NCI-H748 treated with DMSO at 0.1 percent for 48 hours (cell line): ENCODE measurements at regions not wholly inside any gene's neighbourhood (a gene's known extent, or its start where the extent isn't known, plus 50 kb on each side); places are given as distances from the start of the nearest gene placed in this dataset.

Experiments
- DNase-seq: peaks from one replicate; lab custom pipeline; 2025; lab: John Stamatoyannopoulos, UW

DNA sequence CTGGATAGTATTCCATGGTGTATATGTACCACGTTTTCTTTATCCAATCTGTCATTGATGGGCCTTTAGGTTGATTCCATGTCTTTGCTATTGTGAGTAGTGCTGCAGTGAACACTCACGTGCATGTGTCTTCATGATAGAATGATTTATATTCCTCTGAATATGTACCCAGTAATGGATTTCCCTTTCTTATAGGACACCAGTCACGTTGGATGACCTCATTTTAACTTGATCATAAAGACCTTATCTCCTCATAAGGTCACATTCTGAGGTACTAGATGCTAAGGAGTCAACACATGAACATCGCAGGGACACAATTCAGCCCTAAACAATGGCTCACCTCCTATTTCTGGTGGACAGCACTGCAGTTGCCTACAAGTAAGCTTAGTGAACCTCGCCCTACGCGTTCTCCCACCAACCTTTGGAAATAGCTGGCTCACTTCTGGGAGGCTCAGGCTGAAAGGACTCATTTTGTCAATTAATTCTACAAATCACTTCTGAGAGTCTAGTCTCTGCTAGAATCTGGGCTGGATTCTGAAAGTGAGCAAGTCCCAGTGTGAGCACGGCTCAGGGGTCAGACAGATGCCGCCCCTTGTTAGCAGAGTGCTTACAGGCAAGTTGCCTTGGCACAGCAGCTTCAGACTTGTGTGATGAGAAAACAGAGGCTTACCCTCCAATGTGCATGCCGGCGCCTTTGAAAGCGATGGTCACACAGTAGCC, 183.8 kb upstream of the GSC start:
- no peak for DNase-seq

DNA sequence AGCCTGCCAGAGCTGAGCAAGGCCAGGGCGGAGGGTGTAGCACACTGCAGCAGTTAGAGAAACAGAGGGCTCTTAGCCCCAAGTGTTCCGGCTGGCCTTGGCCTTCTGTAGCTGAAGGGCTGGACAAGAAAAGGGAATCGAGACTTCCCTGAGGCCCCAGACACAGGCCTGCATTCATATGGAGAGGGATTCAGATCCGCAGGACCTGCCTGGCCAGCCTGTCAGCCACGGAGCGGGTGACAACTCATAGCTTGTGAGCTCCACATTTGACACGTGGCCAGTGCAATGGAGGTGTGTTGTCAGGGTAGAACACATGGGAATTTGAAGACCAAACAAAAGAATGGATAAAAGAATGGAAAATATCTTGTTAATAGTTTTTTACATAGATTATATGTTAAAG, 182.2 kb upstream of the GSC start:
- DNase-seq: no peak

DNA sequence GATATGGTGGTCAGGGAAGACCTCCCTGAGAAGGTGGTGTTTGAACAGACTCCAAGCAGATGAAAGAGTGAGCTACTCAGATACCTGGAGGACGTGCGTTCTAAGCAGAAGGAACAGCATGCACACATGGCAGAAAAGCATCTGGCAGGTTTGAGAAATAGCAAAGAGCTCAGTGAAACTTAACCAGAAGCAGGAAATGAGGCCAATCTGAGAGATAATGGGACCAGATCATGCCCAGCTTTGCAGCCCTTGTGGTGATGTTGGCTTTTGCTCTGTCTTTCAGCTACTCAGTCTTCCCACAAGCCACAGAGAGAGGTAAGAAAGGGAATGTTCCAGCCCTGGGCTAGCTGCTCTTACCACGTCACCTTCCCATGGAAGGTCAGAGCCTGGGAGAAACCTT, 176.3 kb upstream of the GSC start:
- DNase-seq: no peak

DNA sequence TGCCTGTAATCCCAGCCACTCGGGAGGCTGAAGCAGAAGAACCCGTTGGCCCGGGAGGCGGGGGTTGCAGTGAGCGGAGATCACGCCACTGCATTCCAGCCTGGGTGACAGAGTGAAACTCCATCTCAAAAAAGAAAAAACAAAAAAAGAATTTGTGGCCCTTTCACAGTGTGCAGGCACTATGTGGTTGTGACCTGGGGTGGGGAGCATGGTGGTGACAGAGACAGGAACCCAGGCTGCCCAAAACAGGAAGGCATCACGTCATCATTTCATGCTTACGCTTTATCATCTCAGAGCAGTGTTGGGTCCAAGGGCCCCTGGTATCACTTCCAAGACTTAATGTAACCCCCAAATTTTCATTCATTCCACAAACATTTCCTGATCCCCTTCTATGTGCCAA, 175.7 kb upstream of the GSC start:
- DNase-seq: no peak

DNA sequence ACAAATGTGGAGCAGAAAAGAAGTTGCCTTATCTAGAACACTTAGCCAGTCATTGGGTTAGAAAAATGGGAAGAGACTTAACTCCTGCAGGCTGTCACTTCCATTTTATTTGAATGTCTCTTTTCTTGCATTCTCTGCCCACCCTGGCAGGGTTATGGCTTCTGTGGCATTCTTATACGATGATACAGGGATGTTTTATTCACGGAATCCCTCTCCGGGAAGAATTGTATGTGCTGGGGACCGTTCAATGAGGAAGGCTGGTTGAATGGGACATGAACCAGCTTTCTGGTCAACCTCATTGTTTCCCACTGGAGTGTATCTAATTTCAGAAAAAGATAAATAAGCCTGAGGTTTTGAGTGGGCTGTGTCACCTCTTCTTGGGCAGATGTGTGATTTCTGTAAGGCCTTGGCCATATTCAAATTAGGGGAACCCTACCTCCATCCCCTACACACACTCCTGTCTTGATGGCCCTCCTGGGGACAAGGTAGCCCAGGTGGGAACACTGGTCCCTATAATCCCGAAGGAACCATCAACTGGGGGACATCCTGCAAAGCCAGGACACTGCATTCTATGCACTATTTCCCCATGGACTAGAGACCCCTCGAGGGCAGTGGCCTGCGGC, 174.8 kb upstream of the GSC start:
- DNase-seq: no peak

DNA sequence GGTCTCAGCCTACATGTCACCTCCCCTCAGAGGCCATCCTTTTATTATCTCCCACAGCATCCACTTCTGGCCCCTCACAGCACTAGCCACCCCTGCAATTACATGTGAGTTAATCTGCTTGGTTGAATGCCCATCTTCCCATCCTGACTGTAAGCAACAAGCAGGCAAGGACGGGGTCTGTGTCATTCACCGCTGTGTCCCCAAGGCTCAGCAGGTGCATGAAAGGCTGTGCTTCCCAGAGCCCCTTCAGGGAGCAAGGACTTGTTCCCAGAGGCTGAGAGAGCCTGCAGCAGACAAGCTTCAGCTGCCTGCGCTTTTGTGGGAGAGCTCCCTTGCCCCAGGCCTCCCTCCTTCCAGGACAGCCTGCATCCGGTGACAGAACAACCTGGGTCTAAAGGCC, 172.7 kb upstream of the GSC start:
- no peak for DNase-seq

DNA sequence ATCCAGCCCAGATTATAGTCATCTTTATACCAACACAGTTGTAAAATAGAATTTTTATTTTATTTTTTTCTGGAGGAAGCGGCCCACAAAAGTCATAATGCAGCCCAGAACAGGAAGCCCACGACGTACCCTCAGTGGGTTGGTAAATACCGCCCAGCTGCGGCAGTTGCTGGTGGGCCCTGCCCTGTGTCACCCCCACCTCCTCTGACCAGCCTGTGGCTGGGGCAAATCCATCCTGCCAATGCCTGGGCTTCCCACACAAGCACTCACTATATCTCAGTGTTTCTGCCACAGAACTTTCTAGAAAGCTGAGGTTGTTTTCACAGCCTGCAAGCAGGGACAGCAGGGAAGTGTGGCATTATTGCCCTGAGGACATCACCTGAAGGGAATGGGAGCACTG, 171.4 kb upstream of the GSC start:
- DNase-seq: no peak

DNA sequence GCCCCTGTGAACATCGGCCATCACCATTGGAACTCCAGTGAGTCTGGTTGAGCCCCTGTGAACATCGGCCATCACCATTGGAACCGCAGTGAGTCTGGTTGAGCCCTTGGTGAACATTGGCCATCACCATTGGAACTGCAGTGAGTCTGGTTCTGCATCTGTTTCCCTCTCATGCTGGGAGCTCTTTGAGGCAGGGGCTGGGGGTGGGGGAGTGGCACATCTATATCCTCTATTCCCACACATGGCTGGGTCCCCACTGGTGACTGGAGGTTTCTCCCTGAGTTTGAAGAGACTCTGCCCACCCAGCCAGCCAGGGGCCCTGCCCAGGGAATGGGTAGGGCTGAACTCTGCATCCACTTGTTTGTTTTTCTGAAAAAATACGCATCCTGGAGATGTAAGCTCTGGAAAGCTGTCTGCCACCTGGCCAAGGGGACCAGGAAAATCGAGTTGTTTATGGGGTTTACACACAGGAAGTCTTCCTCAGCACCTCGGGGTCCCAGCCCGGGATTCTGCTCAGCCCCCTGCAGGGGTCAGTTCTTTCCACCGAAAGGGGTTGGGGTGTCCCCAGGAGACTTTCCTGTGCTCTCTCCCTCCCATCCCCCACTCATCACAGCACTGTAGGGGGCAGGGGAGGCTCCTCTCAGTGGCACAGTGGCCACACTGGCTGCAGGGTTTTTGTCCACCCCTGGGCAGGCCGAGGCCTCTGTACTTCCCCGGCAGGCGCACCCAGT, 170.5 kb upstream of the GSC start:
- no peak for DNase-seq

DNA sequence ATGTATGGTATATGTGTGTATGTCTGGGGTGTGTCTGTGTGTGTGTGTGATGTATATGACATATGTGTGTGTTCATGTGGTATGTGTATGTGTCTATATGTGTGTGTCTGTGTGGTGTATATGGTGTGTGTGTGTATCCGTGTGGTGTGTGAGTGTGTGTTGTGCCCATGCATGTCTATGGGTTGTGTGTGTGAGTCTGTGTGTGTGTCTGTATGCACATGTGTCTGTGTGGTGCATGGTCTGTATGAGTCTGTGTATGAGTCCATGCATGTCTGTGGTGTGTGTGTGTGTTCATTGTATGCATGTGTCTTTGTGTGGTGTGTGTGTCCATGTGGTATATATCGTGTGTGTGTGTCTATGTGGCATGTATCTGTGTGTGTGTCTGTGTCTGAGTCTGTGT, 168.1 kb upstream of the GSC start:
- no peak for DNase-seq

DNA sequence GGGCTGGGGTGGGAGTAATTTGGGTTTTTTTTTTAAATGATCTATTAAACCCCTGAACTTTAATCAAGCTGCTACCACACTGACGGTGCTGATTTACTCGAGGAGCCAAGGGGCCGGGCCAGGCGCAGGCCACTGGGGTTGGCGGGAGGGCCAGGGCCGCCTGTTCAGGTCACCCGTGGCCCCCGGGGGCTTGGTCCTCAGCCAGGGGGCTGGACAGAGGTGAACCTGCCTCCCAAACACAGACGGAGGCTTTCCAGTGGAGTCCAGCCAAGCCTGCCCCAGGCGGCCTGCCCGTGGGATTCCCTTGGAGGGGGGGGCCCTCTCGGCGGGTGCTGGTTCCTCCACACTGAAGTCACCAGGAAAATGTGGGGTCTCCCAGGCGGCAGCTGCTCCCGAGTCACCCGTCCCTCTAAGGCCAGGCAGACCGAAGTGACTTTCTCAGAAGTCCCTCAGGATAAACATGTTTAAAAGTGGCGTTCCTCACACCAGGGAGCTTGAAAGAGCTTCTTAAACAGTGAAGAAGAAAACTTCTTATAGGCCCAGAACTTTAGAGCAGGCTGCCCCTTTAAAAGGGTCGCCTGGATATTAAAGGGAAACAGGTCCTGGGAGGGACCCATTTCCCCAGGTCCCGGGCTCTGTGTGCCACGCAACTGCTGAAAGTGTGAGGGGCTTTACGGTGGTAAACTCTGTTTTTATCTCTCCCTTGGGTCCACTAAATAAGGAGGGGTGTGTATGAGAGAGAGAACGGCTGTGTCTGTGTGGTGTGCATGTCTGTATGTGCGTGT, 167.2 kb upstream of the GSC start:
- no peak for DNase-seq

DNA sequence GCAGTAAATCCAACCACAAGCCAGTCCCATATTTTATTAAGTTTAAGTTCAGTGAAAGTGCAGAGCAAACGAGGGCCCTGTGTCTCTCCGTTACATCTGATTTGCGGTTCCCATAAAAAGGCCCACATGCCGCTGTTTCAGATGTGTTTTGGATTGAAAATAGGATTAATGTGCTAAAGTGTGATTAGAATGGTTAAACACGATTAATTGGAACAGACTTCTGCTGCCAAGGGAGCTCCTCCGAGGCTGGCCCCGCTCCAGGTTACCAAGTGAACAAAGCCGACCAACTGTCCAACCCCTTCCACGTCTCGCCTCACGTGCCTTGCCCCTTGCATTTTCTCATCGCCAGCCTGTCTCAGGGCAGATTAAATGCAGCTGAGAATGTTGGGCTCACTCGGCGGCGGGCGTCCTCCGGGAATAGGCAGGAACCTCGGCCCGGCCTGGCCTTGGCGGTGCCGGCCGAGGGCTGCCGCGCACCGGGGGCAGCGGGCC, 166.5 kb upstream of the GSC start:
- peak; percentile 50 for DNase-seq

DNA sequence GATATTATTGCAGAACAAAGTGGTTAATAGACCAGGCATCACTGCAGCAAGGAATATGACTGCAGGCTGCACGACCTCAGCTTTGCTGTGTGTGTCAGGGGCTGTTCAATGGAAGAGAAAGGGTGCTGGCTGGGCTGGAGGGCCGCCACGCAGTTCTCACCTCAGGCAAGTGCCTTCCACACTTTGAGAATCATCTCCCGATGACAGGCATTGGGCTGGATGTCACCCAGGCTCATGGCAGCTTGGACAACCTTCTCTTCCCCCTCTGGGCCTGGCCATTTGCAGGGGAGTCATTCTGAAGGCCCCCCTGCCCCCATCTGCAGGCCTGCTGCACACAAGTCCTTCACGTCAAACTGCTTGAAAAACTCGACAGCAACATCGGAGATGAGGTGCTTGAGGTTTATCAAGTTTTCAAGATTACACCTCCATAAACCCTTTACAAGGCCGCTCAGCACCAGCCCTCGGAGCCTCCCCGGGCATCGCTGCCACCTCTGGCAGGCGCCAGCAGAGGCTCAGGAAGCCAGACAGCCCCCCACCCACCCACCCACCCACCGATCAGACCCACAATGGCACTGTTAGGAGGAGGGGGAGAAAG, 165.9 kb upstream of the GSC start:
- DNase-seq: no peak

DNA sequence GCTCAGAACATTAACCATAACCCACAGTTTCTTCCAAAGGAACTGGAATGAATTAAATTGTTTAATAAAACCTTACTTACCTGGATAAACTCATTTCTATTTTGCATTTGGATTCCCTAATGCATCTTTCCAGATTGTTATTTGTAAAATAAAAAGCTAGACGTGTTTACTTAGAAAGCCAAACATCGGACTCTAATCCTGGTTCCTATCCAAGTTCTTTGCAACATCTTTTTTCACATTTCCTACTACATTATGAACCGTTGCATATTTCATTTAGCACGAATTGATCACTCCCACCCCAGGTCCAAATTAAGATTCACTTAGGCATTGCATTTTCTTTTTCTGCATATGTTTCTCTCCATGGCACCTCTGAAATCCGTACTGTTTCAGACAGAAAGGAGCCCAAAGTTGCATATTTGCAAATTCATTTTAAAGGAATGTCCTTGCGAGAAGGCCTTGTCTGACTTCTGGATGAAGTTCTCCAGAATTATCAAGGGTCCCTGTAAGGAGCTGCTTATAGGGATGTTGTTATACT, 164.4 kb upstream of the GSC start:
- DNase-seq: no peak

DNA sequence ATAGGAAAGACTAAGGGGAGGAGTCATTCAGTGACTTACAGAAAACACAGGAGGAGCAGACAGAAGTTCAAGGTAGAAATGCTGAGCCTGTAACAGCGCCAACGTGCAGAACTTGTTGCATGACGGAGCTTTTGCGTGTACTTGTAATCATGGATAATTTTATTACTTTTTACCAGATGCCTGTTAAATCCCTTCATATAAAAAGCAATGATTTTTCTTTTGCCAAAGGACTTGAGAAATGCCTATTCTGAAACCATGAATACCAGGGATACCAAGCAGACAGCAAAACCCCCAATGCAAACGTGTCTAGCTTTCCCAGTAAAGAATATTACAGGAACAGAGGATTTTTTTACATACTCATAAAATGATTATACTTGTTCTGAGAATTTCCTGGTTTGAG, 163.6 kb upstream of the GSC start:
- no peak for DNase-seq

DNA sequence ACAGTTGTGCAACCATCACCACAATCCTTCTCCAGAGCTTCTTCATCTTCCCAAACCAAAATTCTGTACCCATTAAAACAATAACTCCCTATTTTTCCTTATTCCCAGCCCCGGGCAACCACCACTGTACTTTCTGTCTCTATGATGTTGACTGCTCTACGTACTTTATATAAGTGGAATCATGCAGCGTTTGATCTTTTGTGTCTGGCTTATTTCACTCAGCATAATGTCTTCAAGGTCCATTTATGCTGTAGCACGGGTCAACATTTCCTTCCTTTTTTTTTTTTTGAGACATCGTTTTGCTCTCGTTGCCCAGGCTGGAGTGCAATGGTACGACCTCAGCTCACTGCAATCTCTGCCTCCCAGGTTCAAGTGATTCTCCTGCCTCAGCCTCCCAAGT, 162.7 kb upstream of the GSC start:
- DNase-seq: no peak

DNA sequence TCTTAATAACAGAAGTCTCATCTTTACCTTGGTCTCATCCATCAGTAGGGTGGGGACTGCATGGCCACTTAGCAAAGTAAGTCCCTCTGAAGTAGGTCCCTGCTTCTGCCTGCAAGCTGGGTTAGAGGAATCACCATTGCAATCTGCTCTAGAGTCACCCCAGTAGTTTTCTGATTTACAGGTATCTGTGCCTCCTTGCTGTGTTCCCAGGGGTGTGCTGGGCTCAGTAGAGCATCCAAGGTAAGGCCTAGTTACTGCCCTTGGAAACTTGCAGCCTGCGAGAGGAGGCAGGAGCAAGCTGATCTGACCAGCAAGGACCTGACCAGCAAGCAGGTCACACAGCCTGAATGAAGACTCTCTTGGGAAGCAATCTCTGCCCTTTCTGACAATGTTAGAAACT, 160.8 kb upstream of the GSC start:
- no peak for DNase-seq

DNA sequence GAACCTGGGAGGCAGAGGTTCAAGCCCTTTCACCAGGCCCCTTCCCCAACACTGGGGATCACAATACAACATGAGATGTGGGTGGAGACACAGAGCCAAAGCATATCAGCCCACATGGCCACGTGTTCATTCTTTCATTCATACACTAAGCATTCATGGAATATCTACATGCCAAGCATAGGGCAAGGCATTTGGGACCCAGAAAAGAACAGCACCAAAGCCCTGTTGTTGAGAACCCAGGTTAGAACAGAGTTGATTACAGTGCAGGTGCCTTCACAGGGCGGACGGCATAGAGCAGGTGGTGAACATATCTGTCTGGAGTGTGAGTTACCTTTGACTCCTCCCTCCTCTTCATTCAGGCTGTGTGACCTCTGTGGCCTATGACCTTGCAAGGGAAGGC, 159.4 kb upstream of the GSC start:
- no peak for DNase-seq

DNA sequence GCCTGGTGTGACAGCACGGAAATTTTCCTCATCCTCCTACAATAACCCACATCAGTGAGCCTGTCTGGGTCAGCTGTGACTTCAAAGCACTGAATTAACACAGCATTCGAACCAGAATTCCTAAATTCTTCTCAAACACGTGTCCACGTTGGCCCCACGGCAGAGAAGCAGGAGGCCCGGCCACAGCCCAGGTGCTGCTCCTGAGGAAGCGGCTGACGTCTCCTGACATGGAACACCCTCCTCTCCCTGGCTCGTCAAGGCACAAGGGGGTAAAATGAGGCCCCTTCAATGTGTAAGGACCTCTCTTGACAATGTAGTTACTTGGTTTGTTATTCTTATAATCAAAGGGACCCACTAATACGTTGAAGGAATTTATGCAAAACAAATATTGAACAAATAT, 156.3 kb upstream of the GSC start:
- no peak for DNase-seq

DNA sequence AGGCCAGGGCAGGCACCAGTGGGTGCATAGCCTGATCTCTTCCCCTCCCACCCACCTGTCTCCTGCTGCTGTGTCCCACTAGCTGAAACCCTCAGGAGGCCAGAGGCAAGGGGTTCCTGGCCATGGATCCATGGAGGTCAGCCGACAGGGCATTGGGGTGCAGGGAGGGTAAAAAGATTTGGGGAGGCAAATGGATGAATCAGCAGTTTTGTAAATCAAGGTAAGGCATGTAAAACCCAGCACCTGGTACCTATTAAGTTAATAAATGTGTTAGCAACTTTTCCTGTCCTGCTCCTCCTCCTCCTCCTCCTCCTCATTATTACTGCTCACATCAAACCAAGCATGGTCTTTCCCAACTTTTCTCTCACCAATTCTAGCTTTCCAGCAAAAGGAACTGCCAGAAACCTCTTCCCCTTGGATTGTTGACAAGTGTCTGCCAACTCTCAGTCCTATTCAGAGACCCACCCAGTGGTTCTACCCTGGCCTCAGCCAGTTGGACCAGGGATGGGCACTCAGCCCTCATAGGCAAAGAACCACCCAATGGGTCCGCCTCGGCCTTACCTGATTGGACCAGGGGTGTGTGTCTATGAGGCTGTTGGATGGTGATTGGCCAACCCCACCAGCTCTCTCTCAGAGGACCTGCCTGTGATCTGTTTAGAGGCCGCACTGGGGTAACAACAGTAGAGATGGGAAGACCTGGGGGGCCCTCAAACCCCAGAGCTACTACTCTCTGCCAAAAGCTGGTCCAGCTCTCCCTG, 155.7 kb upstream of the GSC start:
- no peak for DNase-seq

DNA sequence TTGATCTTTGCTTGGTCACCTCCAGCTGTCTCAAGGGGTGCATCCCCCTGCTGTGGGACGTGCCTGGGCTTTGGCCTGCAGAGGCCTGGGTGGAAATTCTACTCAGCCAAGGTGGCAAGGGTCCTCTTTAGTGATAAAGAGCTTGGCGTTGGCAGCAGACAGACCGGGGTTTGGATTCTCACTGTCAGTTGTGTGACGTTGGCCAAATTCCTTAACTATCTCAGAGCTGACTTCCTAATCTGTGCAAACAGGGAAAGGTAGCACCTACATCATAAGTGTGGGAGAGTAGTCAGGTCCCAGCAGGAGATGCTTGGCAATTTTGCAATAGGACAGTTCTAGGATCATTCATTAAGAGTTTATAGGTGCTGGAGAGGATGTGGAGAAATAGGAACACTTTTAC, 154.3 kb upstream of the GSC start:
- DNase-seq: no peak

DNA sequence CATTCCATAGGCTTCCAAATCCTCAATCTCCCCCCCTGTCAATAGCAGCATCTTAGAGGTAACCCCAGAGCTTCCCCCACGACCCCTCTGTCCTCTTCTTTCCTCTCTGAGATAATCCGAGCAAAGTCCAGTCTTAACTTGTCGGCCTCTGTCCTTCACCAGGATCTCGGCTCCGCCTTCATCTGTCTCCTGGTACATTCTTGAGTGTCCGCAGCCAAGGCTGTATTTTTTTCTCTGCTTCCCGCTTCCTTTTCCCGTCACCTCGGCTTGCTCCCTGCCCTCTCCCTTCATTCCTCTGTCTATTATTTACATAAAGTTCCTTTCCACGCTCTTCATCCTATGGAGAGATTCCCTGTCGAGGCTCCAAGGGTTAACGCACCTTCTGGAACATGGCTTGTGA, 153.9 kb upstream of the GSC start:
- no peak for DNase-seq
